ENCODE measurements at regions not wholly inside any gene's neighbourhood (a gene's known extent, or its start where the extent isn't known, plus 50 kb on each side); places are given as distances from the start of the nearest gene placed in this dataset.

GRCh38 chr3:135368316-135368715, 573.3 kb downstream of the EPHB1 start:
- Histone ChIP-seq H3K4me2 (ENCODE audit: low read depth, low read length) (no peak overlapping the region), H4K91ac (ENCODE audit: insufficient read depth, low read depth, low read length) (no peak overlapping the region), H2BK15ac (ENCODE audit: low read depth, low read length) (no peak overlapping the region), H3K36me3 (ENCODE audit: control insufficient read depth, insufficient read depth, low read length) (no peaks in the 10 kb centered on the region), H3K4ac (ENCODE audit: low read depth, low read length) (no peak overlapping the region), H3K18ac (ENCODE audit: low read depth, low read length) (no peak overlapping the region), H3K14ac (replicated peaks; ENCODE audit: low read depth, low read length) (no peak overlapping the region), H2BK20ac (ENCODE audit: low read depth, low read length) (no peak overlapping the region), H4K8ac (ENCODE audit: low read depth in 2 of 2, low read length in 2 of 2) (no peak overlapping the region), H3K27me3 (ENCODE audit: control insufficient read depth, insufficient read depth, low read length) (no peaks in the 10 kb centered on the region), H3K23ac (ENCODE audit: low read depth, low read length) (no peak overlapping the region), H2AK9ac (replicated peaks; ENCODE audit: low read depth, low read length, poor library complexity) (no peak overlapping the region), H4K5ac (ENCODE audit: low read depth, low read length) (no peak overlapping the region), H3K9me3 (ENCODE audit: control insufficient read depth, insufficient read depth, low read length) (peaks cover 6% of the 10 kb centered on the region; the same call in 1 of the 2 replicates), H4K20me1 (ENCODE audit: insufficient read depth, low read length) (no peaks in the 10 kb centered on the region), H3K27ac (ENCODE audit: insufficient read depth, low read length) (no peak overlapping the region), H2BK120ac (ENCODE audit: low read depth, low read length) (no peak overlapping the region), H2AFZ (replicated peaks; ENCODE audit: low read length, poor library complexity) (no peak overlapping the region), H3K9ac (ENCODE audit: low read depth, low read length) (no peak overlapping the region), H2AK5ac (ENCODE audit: low read depth, low read length) (no peak overlapping the region), H3K9me1 (ENCODE audit: insufficient read depth, low read length) (no peaks in the 10 kb centered on the region), H3K56ac (ENCODE audit: extremely low read depth, insufficient read depth, low read length) (no peak overlapping the region), H2BK5ac (ENCODE audit: low read depth, low read length, poor library complexity, severe bottlenecking) (no peak overlapping the region), H3K4me1 (ENCODE audit: control insufficient read depth, insufficient read depth, low read length) (no peaks in the 10 kb centered on the region), H3K4me3 (ENCODE audit: insufficient read depth, low read depth, low read length) (no peak overlapping the region), H3K79me1 (ENCODE audit: low read depth in 1 of 2, low read length in 2 of 2) (no peaks in the 10 kb centered on the region)
- no TSS peak for BruUV-seq (replicated peaks)
- DNase-seq (no peak), ATAC-seq (ENCODE audit: low read depth) (no peak)
- in situ Hi-C loops (cut with MboI; ENCODE audit: low sequenced_read_pairs): no loop called here
- 50% methylated on average over 2 of the region's 3 CpGs; no CpG with 5 or more reads in 1 of the 2 experiments for WGBS, 2 experiments (ENCODE audit: extremely low coverage in 2 of 2, insufficient read length in 1 of 2)
- ChIA-PET POLR2A (ENCODE audit: unreplicated experiment) (no interaction called here), CTCF (no interaction called here)
- TF ChIP-seq SMC3 (IDR thresholded peaks at IDR 0.05; ENCODE audit: low read depth, low read length): no peak
- TF ChIP-seq MAFK (IDR thresholded peaks at IDR 0.05; ENCODE audit: low read depth, low read length): no peak
- TF ChIP-seq CTCF (conservative IDR thresholded peaks at IDR 0.05; ENCODE audit: low read depth, low read length): no peak
- TF ChIP-seq ELK1 (IDR thresholded peaks at IDR 0.05; ENCODE audit: borderline replicate concordance, low read depth, low read length): no peak
- no peak for TF ChIP-seq BHLHE40 (IDR thresholded peaks at IDR 0.05; ENCODE audit: low read depth, low read length)
- no peak for TF ChIP-seq RFX5 (IDR thresholded peaks at IDR 0.05; ENCODE audit: low read depth, low read length)
- no peak for TF ChIP-seq MAZ (IDR thresholded peaks at IDR 0.05; ENCODE audit: borderline replicate concordance, low read depth, low read length)
- TF ChIP-seq USF2 (IDR thresholded peaks at IDR 0.05; ENCODE audit: low read depth, low read length): no peak
- no peak for TF ChIP-seq POLR2A (IDR thresholded peaks at IDR 0.05; ENCODE audit: low read depth, low read length)
- TF ChIP-seq FOS (IDR thresholded peaks at IDR 0.05; ENCODE audit: low read depth, low read length): no peak
- intact Hi-C loops (cut with micrococcal nuclease): no loop called here
- dilution Hi-C loops (cut with HindIII; ENCODE audit: low sequenced_read_pairs, unreplicated experiment): no loop called here
